ENCODE measurements at regions not wholly inside any gene's neighbourhood (a gene's known extent, or its start where the extent isn't known, plus 50 kb on each side); places are given as distances from the start of the nearest gene placed in this dataset.

- H3K4me1 Mint-ChIP-seq (ENCODE audit: low read depth), result peaks cover 51% of the 10 kb centered on the region
- H3K27ac Mint-ChIP-seq, result no peak overlapping the region
- peaks cover 2% of the 10 kb centered on the region; the same call in 1 of the 2 replicates for H3K27me3 Mint-ChIP-seq (ENCODE audit: insufficient read depth)
- H3K9me3 Mint-ChIP-seq, result no peaks in the 10 kb centered on the region
- no peaks in the 10 kb centered on the region for H3K36me3 Mint-ChIP-seq (ENCODE audit: low read depth)
- DNase-seq, result no peak
- H3K4me3 Mint-ChIP-seq, result no peak overlapping the region
- TF ChIP-seq, protein P1, sequence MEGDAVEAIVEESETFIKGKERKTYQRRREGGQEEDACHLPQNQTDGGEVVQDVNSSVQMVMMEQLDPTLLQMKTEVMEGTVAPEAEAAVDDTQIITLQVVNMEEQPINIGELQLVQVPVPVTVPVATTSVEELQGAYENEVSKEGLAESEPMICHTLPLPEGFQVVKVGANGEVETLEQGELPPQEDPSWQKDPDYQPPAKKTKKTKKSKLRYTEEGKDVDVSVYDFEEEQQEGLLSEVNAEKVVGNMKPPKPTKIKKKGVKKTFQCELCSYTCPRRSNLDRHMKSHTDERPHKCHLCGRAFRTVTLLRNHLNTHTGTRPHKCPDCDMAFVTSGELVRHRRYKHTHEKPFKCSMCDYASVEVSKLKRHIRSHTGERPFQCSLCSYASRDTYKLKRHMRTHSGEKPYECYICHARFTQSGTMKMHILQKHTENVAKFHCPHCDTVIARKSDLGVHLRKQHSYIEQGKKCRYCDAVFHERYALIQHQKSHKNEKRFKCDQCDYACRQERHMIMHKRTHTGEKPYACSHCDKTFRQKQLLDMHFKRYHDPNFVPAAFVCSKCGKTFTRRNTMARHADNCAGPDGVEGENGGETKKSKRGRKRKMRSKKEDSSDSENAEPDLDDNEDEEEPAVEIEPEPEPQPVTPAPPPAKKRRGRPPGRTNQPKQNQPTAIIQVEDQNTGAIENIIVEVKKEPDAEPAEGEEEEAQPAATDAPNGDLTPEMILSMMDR (IDR thresholded peaks at IDR 0.05), result no peak
Observed at GRCh38 chr2:20567159-20567925, 83.6 kb downstream of the HS1BP3 start.

All from HFFc6 (cell line).